ENCODE measurements at regions not wholly inside any gene's neighbourhood (a gene's known extent, or its start where the extent isn't known, plus 50 kb on each side); places are given as distances from the start of the nearest gene placed in this dataset.

GRCh38 chr18:10402871-10403559 is 51.4 kb upstream of the APCDD1 start:
- TF ChIP-seq CTCF (IDR thresholded peaks at IDR 0.05; ENCODE audit: low read depth, low read length, poor library complexity, severe bottlenecking), result no peak
- no peak for TF ChIP-seq EZH2phosphoT487 (IDR thresholded peaks at IDR 0.05; ENCODE audit: borderline replicate concordance, low read length)
